WTC11 (cell line): ENCODE measurements at regions not wholly inside any gene's neighbourhood (a gene's known extent, or its start where the extent isn't known, plus 50 kb on each side); places are given as distances from the start of the nearest gene placed in this dataset.
"Not testable (repeated sequence)": the region's sequence is repeated elsewhere in the genome, so short reads cannot be mapped to it uniquely, and the experiment has no call there.

Source experiments
- ATAC-seq: fragments of 200-7000 bp; cut with Tn5 transposase; 2 replicates; pipeline ENCODE4 v1.10.0; 2021; ENCODE audit warnings: mild to moderate bottlenecking, moderate library complexity
- CTCF ChIA-PET: fragments of 300-600 bp; sonication (Branson Sonifier 250); formaldehyde crosslinking; loops from one replicate; lab custom pipeline; 2021; ENCODE audit warnings: antibody characterized with exemption; lab: Charles Lee
- POLR2A ChIA-PET: fragments of 350-600 bp; sonication (Branson Sonifier 250); formaldehyde crosslinking; loops from one replicate; lab custom pipeline; 2021; ENCODE audit warnings: antibody characterized with exemption; lab: Charles Lee
- DNase-seq: peaks from one replicate; pipeline ENCODE4 v3.0.0; 2021; ENCODE audit warnings: low spot score
- H3K27ac Mint-ChIP-seq: 2 replicates; pipeline ENCODE4 v1.8.0; 2021; ENCODE audit warnings: mixed read lengths
- H3K27me3 Mint-ChIP-seq: 2 replicates; pipeline ENCODE4 v1.8.0; 2021; ENCODE audit warnings: low read depth, mild to moderate bottlenecking, moderate library complexity, mixed read lengths
- H3K36me3 Mint-ChIP-seq: 2 replicates; pipeline ENCODE4 v1.8.0; 2021; ENCODE audit warnings: mixed read lengths
- H3K4me1 Mint-ChIP-seq: 2 replicates; pipeline ENCODE4 v1.8.0; 2022; ENCODE audit warnings: mixed read lengths
- H3K4me3 Mint-ChIP-seq: 2 replicates; pipeline ENCODE4 v1.8.0; 2021; ENCODE audit warnings: mild to moderate bottlenecking, moderate library complexity, mixed read lengths
- H3K9me3 Mint-ChIP-seq: 2 replicates; pipeline ENCODE4 v1.8.0; 2021; ENCODE audit warnings: mixed read lengths
- CTCF ChIP-seq: fragments of 200-600 bp; IDR thresholded peaks from 2 replicates; pipeline ENCODE4 v1.8.0; 2022; ENCODE audit warnings: antibody characterized with exemption
- E2F1 ChIP-seq: sonication (generic); formaldehyde crosslinking; IDR thresholded peaks from 2 replicates; pipeline ENCODE4 v1.8.0; 2022; ENCODE audit warnings: mild to moderate bottlenecking, missing genetic modification reagents
- ELF4 ChIP-seq: sonication (generic); formaldehyde crosslinking; IDR thresholded peaks from 2 replicates; pipeline ENCODE4 v1.8.1; 2022; ENCODE audit warnings: low read depth, mild to moderate bottlenecking, moderate library complexity, missing genetic modification reagents
- ESRRA ChIP-seq: sonication (generic); formaldehyde crosslinking; IDR thresholded peaks from 2 replicates; pipeline ENCODE4 v1.8.1; 2022; ENCODE audit warnings: mild to moderate bottlenecking, missing genetic modification reagents, borderline replicate concordance
- FOXP1 ChIP-seq: sonication (generic); formaldehyde crosslinking; IDR thresholded peaks from 2 replicates; pipeline ENCODE4 v1.8.0; 2022; ENCODE audit warnings: missing genetic modification reagents, mild to moderate bottlenecking, moderate library complexity, borderline replicate concordance
- HMGXB4 ChIP-seq: sonication (generic); formaldehyde crosslinking; IDR thresholded peaks from 2 replicates; pipeline ENCODE4 v1.8.1; 2023; ENCODE audit warnings: mild to moderate bottlenecking, moderate library complexity, missing genetic modification reagents
- JUN ChIP-seq: sonication (generic); formaldehyde crosslinking; IDR thresholded peaks from 2 replicates; pipeline ENCODE4 v1.8.0; 2023; ENCODE audit warnings: mild to moderate bottlenecking, missing genetic modification reagents
- KAT7 ChIP-seq: sonication (generic); formaldehyde crosslinking; IDR thresholded peaks from 2 replicates; pipeline ENCODE4 v1.8.1; 2023; ENCODE audit warnings: missing genetic modification reagents, mild to moderate bottlenecking, borderline replicate concordance
- NFE2L1 ChIP-seq: sonication (generic); formaldehyde crosslinking; IDR thresholded peaks from 2 replicates; pipeline ENCODE4 v1.8.1; 2023; ENCODE audit warnings: missing genetic modification reagents
- NR2C2 ChIP-seq: sonication (generic); formaldehyde crosslinking; IDR thresholded peaks from 2 replicates; pipeline ENCODE4 v1.8.0; 2022; ENCODE audit warnings: mild to moderate bottlenecking, missing genetic modification reagents
- PRDM15 ChIP-seq: sonication (generic); formaldehyde crosslinking; IDR thresholded peaks from 2 replicates; pipeline ENCODE4 v1.8.0; 2022; ENCODE audit warnings: missing genetic modification reagents
- RORB ChIP-seq: fragments of 250-450 bp; sonication (Bioruptor Pico); IDR thresholded peaks from 2 replicates; pipeline ENCODE4 v1.9.0; 2021; ENCODE audit warnings: mild to moderate bottlenecking
- SMAD4 ChIP-seq: sonication (generic); formaldehyde crosslinking; IDR thresholded peaks from 2 replicates; pipeline ENCODE4 v1.8.0; 2022; ENCODE audit warnings: mild to moderate bottlenecking, missing genetic modification reagents
- TCF7 ChIP-seq: sonication (generic); formaldehyde crosslinking; IDR thresholded peaks from 2 replicates; pipeline ENCODE4 v1.8.0; 2022; ENCODE audit warnings: mild to moderate bottlenecking, low read depth, missing genetic modification reagents, moderate library complexity
- TP53 ChIP-seq: sonication (generic); formaldehyde crosslinking; IDR thresholded peaks from 2 replicates; pipeline ENCODE4 v1.8.1; 2023; ENCODE audit warnings: mild to moderate bottlenecking, missing genetic modification reagents
- ZBTB21 ChIP-seq: sonication (generic); formaldehyde crosslinking; IDR thresholded peaks from 2 replicates; pipeline ENCODE4 v1.8.1; 2023; ENCODE audit warnings: mild to moderate bottlenecking, missing genetic modification reagents, borderline replicate concordance
- ZNF219 ChIP-seq: sonication (generic); formaldehyde crosslinking; IDR thresholded peaks from 2 replicates; pipeline ENCODE4 v1.8.0; 2023; ENCODE audit warnings: missing genetic modification reagents, mild to moderate bottlenecking, borderline replicate concordance
- ZNF263 ChIP-seq: sonication (generic); formaldehyde crosslinking; IDR thresholded peaks from 2 replicates; pipeline ENCODE4 v1.8.1; 2022; ENCODE audit warnings: low read depth, mild to moderate bottlenecking, moderate library complexity, missing genetic modification reagents
- ZNF396 ChIP-seq: fragments of 250-450 bp; sonication (Bioruptor Pico); IDR thresholded peaks from 2 replicates; pipeline ENCODE4 v1.8.0; 2021; ENCODE audit warnings: mild to moderate bottlenecking, moderate library complexity, borderline replicate concordance
- ZNF512 ChIP-seq: sonication (generic); formaldehyde crosslinking; IDR thresholded peaks from 2 replicates; pipeline ENCODE4 v1.8.1; 2022; ENCODE audit warnings: missing genetic modification reagents, borderline replicate concordance
- ZNF671 ChIP-seq: fragments of 250-450 bp; sonication (Bioruptor Pico); IDR thresholded peaks from 2 replicates; pipeline ENCODE4 v1.8.0; 2021; ENCODE audit warnings: mild to moderate bottlenecking

- Mint-ChIP-seq H3K27me3 (no peaks in the 10 kb centered on the region; the same call in none of the 2 replicates), H3K36me3 (peaks cover 4% of the 10 kb centered on the region; the same call in 1 of the 2 replicates), H3K4me3 (no peak overlapping the region)
- TF ChIP-seq ZNF671 (no peak), NFE2L1 (no peak), SMAD4 (CRISPR knock-in tag) (no peak), FOXP1 (CRISPR knock-in tag) (no peak)
- TF ChIP-seq, all 79 proteins: peak for 0
- no peak for ATAC-seq
- Mint-ChIP-seq H3K9me3 (no peaks in the 10 kb centered on the region), H3K27ac (no peak overlapping the region), H3K4me1 (peaks cover 5% of the 10 kb centered on the region)
- ChIA-PET CTCF (no interaction called here), POLR2A (no interaction called here)
- no peak for DNase-seq
Observed at GRCh38 chr12:7557227-7557626, 53.6 kb upstream of the CD163 start.

GRCh38 chr12:7555752-7556151, 52.2 kb upstream of the CD163 start:
- ATAC-seq = 0 out of 2 replicates have a peak, but pooled peaks have one; percentile 30
- H3K27me3 Mint-ChIP-seq = peaks cover 4% of the 10 kb centered on the region
- TF ChIP-seq E2F1 (CRISPR knock-in tag) (no peak), SMAD4 (CRISPR knock-in tag) (no peak), KAT7 (CRISPR knock-in tag) (no peak), PRDM15 (no peak), HMGXB4 (CRISPR knock-in tag) (no peak), ESRRA (CRISPR knock-in tag) (no peak), RORB (CRISPR knock-in tag) (no peak), NR2C2 (CRISPR knock-in tag) (no peak), JUN (no peak), CTCF (no peak), ZBTB21 (no peak), ZNF396 (CRISPR knock-in tag) (no peak), TP53 (CRISPR knock-in tag) (no peak), ZNF219 (no peak), ZNF263 (CRISPR knock-in tag) (no peak), TCF7 (CRISPR knock-in tag) (no peak), NFE2L1 (no peak), ELF4 (CRISPR knock-in tag) (no peak), ZNF512 (CRISPR knock-in tag) (no peak)
- H3K4me1 Mint-ChIP-seq = peaks cover 5% of the 10 kb centered on the region
- CTCF ChIA-PET = no interaction called here
- POLR2A ChIA-PET = no interaction called here
- no peak overlapping the region for H3K4me3 Mint-ChIP-seq
- DNase-seq = no peak
- H3K9me3 Mint-ChIP-seq = peaks cover 14% of the 10 kb centered on the region
- H3K36me3 Mint-ChIP-seq = peaks cover 18% of the 10 kb centered on the region
- H3K27ac Mint-ChIP-seq = peak overlapping the region; percentile 92

GRCh38 chr12:7554831-7555230, 51.3 kb upstream of the CD163 start:
- Mint-ChIP-seq H3K9me3 (peaks cover 19% of the 10 kb centered on the region), H3K36me3 (peaks cover 22% of the 10 kb centered on the region)
- POLR2A ChIA-PET, H3K27me3 Mint-ChIP-seq, H3K4me1 Mint-ChIP-seq, H3K27ac Mint-ChIP-seq, ATAC-seq, DNase-seq, CTCF ChIA-PET, H3K4me3 Mint-ChIP-seq: not testable (repeated sequence)
